ENCODE measurements at regions not wholly inside any gene's neighbourhood (a gene's known extent, or its start where the extent isn't known, plus 50 kb on each side); places are given as distances from the start of the nearest gene placed in this dataset.

DNA sequence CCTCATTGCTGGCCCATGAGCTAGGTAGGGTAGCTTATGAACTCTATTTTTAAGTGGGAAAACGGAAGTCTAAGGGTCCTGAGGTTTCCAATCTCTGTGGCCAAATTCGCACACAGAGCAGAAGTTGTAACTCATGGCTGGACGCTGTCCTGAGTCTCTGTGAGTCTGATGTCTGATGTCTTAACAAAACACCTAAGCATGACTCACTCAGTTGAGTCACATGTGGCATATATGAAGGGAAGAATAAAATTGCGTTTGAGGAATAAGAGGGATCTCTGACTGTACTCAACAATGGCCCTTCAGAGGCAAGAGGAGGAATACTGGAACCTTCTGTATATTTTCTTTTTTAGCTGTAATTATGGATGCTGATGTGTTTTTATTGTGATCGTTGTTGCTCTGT lies 569.7 kb downstream of the RIT2 start:
- no CpG with 5 or more reads among the region's 5 CpGs for WGBS (ENCODE audit: extremely low coverage, insufficient read length, low lambda C conversion rate)

More for the DNA sequence above, 569.7 kb downstream of the RIT2 start:
- Histone ChIP-seq H3T11ph (ENCODE audit: low read length) (no peak overlapping the region), H3K4ac (ENCODE audit: low read depth, low read length) (no peak overlapping the region), H4K5ac (ENCODE audit: insufficient read length, low read depth, low read length) (no peak overlapping the region), H3K27ac (ENCODE audit: insufficient read length, low read depth, low read length) (no peak overlapping the region), H3K4me2 (ENCODE audit: insufficient read depth, insufficient read length, low read length) (no peak overlapping the region), H4K20me1 (ENCODE audit: control insufficient read depth, insufficient read depth, insufficient read length) (no peaks in the 10 kb centered on the region), H2BK120ac (ENCODE audit: low read depth, low read length, poor library complexity, severe bottlenecking) (no peak overlapping the region), H3K23me2 (ENCODE audit: insufficient read length, low read depth, low read length, poor library complexity, severe bottlenecking) (no peaks in the 10 kb centered on the region), H3K56ac (ENCODE audit: insufficient read length, low read depth, low read length) (no peak overlapping the region), H3K18ac (ENCODE audit: insufficient read length, low read depth, low read length) (no peak overlapping the region), H3K4me1 (ENCODE audit: insufficient read depth, low read length) (no peaks in the 10 kb centered on the region), H4K91ac (ENCODE audit: insufficient read length, low read depth, low read length) (no peak overlapping the region), H3K23ac (ENCODE audit: insufficient read length, low read depth, low read length) (no peak overlapping the region), H3K9ac (ENCODE audit: extremely low read depth, insufficient read length, low read length) (no peak overlapping the region), H2BK5ac (ENCODE audit: insufficient read length, low read length) (no peak overlapping the region), H4K8ac (replicated peaks; ENCODE audit: insufficient read length, low read depth, low read length) (no peak overlapping the region), H2BK15ac (ENCODE audit: low read depth, low read length) (no peak overlapping the region), H2BK20ac (ENCODE audit: low read depth, low read length, poor library complexity, severe bottlenecking) (no peak overlapping the region), H3K27me3 (ENCODE audit: insufficient read depth, low read length) (no peaks in the 10 kb centered on the region), H2AK5ac (ENCODE audit: insufficient read length, low read length) (no peak overlapping the region), H3K14ac (ENCODE audit: insufficient read depth, low read length) (no peak overlapping the region), H3K9me3 (ENCODE audit: control insufficient read depth, low read depth, low read length) (no peaks in the 10 kb centered on the region), H3K79me2 (ENCODE audit: insufficient read depth, low read length) (no peaks in the 10 kb centered on the region), H2BK12ac (ENCODE audit: insufficient read length, low read depth, low read length) (no peak overlapping the region), H3K79me1 (ENCODE audit: insufficient read depth, low read depth, low read length, poor library complexity, severe bottlenecking) (no peaks in the 10 kb centered on the region), H2AFZ (ENCODE audit: low read length) (no peak overlapping the region)
- no peaks in the 10 kb centered on the region for H3K27me3 Mint-ChIP-seq (ENCODE audit: low read depth)
- DNase-seq = no peak
- no peak overlapping the region for H3K4me3 Mint-ChIP-seq
- TF ChIP-seq, protein P1, sequence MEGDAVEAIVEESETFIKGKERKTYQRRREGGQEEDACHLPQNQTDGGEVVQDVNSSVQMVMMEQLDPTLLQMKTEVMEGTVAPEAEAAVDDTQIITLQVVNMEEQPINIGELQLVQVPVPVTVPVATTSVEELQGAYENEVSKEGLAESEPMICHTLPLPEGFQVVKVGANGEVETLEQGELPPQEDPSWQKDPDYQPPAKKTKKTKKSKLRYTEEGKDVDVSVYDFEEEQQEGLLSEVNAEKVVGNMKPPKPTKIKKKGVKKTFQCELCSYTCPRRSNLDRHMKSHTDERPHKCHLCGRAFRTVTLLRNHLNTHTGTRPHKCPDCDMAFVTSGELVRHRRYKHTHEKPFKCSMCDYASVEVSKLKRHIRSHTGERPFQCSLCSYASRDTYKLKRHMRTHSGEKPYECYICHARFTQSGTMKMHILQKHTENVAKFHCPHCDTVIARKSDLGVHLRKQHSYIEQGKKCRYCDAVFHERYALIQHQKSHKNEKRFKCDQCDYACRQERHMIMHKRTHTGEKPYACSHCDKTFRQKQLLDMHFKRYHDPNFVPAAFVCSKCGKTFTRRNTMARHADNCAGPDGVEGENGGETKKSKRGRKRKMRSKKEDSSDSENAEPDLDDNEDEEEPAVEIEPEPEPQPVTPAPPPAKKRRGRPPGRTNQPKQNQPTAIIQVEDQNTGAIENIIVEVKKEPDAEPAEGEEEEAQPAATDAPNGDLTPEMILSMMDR (conservative IDR thresholded peaks at IDR 0.05) = no peak
- peaks cover 14 to 15% of the 10 kb centered on the region in 2 experiments for H3K4me1 Mint-ChIP-seq
- H3K9me3 Mint-ChIP-seq = peaks cover 7 to 10% of the 10 kb centered on the region in 2 experiments
- peaks cover 9 to 13% (median 11%) of the 10 kb centered on the region in 3 experiments; a peak in 6 of 7 replicates for H3K36me3 Mint-ChIP-seq (ENCODE audit: insufficient read depth in 1 of 3, low read depth in 3 of 3)
- peak overlapping the region in 2 of 3 experiments; percentile 81 to 89; a peak in 6 of 7 replicates for H3K27ac Mint-ChIP-seq
